ENCODE measurements at regions not wholly inside any gene's neighbourhood (a gene's known extent, or its start where the extent isn't known, plus 50 kb on each side); places are given as distances from the start of the nearest gene placed in this dataset.

GRCh38 chr4:158346576-158346975, 136.3 kb downstream of the TMEM144 start:
- TF ChIP-seq CREB1 (IDR thresholded peaks at IDR 0.05) (no peak), CREB1 (CRISPR knock-in tag; IDR thresholded peaks at IDR 0.05) (no peak), PML (IDR thresholded peaks at IDR 0.05; ENCODE audit: low read length) (no peak), PHF21A (IDR thresholded peaks at IDR 0.05; ENCODE audit: borderline replicate concordance, low read depth) (no peak), PTBP1 (IDR thresholded peaks at IDR 0.05; ENCODE audit: low read depth, low read length) (no peak), RAD21 (CRISPR knock-in tag; conservative IDR thresholded peaks at IDR 0.05 in 1 of 2, IDR thresholded peaks at IDR 0.05 in 1 of 2) (no peak), MEF2A (IDR thresholded peaks at IDR 0.05; ENCODE audit: control insufficient read depth, low read depth, low read length) (no peak), NELFE (IDR thresholded peaks at IDR 0.05; ENCODE audit: insufficient read depth, insufficient read length) (no peak)
